Inferior parietal cortex (tissue), 1 donor: ENCODE measurements at regions not wholly inside any gene's neighbourhood (a gene's known extent, or its start where the extent isn't known, plus 50 kb on each side); places are given as distances from the start of the nearest gene placed in this dataset.
"Not testable (repeated sequence)": the region's sequence is repeated elsewhere in the genome, so short reads cannot be mapped to it uniquely, and the experiment has no call there.

Experiments used
- DNase-seq: peaks from one replicate; pipeline ENCODE4 v3.0.0-alpha.2; 2016; ENCODE audit errors: extremely low spot score

GRCh38 chr12:88714263-88714882 is 134.1 kb upstream of the KITLG start:
- DNase-seq: not testable (repeated sequence)

- no peak for DNase-seq
Measured at GRCh38 chr12:88707800-88708199, 127.5 kb upstream of the KITLG start.

GRCh38 chr12:88706286-88706685 is 126.0 kb upstream of the KITLG start:
- no peak for DNase-seq

DNA sequence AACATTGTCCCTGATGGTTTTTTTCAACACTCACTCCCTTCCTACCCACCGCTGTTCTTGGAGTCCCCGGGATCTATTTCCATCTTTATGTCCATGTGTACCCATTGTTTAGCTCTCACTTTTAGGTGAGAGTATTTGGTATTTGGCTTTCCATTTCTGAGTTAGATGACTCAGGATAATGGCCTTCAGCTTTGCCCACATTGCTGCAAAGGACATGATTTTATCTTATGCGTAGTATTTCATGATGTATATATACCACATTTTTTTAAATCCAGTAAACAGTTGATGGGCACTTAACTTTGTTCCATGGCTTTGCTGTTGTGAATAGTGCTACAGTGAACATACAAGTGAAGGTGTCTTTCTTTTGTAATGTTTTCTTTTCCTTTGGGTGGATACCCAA is 123.5 kb upstream of the KITLG start:
- no peak for DNase-seq

DNA sequence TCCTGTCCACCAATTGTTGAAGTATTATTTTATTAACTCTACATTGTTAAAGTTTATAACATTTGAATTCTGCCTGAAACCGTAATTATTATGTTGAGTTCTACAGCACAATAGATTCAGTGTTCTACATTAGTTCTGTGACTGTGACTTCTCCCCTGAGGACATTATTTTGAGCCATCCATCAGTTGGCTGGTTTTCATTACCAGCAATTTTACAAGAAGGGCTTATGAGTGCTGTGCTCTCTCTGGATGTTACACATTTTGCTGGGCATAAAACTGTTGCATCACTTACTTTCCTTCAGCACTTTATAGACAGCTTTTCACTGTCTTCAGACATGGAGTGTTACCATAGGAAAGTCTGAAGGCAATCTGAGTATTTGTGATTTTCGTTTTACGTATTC is 118.2 kb upstream of the KITLG start:
- DNase-seq: no peak

DNA sequence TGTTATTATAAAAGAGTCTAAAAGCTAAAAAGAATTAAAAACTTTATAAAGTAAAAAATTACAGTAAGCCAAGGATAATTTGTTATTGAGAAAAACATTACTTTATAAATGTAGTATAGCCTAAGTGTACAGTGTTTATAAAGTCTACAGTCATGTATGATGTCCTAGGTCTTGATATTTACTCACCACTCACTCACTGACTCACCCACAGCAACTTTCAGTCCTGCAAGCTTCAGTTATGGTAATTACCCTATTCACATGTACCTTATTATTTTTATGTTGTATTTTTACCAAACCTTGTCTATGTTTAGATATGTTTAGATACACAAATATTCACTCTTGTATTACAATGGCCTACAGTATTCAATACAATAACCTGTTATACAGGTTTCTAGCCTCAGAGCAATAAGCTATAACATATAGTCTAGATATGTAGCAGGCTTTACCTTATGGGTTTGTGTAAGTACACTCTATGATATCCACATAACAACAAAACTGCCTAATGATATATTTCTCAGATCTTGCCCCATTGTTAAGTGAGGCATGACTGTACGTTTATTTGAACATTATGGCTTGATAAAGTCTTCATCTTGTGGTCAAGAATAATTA is 113.7 kb upstream of the KITLG start:
- no peak for DNase-seq

DNA sequence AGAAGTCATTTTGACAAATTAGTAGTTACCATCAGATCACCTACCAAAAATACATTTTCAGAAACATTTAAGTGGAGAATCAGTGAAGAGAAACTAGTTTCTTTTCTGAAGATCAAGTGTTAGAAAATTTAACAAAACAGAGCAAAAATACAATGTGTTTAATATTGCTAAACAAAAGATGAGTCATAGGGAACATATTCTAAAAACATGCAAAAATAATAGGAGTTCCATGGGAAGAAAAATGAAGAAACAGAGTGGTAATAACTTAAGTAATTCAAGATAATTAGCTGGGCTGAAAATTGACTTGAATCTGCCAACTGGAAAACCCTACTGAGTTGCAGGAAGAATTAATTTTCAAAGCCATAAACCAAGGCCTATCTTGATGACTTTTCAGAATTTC is 111.5 kb upstream of the KITLG start:
- no peak for DNase-seq

GRCh38 chr12:88684610-88685009 is 104.3 kb upstream of the KITLG start:
- DNase-seq: no peak

GRCh38 chr12:88684170-88684569 is 103.9 kb upstream of the KITLG start:
- DNase-seq: no peak

- DNase-seq: no peak
Measured at GRCh38 chr12:88683628-88684027, 103.4 kb upstream of the KITLG start.

GRCh38 chr12:88681271-88681670 is 101.0 kb upstream of the KITLG start:
- no peak for DNase-seq

- no peak for DNase-seq
Measured at GRCh38 chr12:88677464-88677863, 97.2 kb upstream of the KITLG start.

- DNase-seq: not testable (repeated sequence)
Measured at GRCh38 chr12:88667615-88668014, 87.3 kb upstream of the KITLG start.

- no peak for DNase-seq
Measured at GRCh38 chr12:88665071-88665470, 84.8 kb upstream of the KITLG start.

- DNase-seq: no peak
Measured at GRCh38 chr12:88662961-88663360, 82.7 kb upstream of the KITLG start.

DNA sequence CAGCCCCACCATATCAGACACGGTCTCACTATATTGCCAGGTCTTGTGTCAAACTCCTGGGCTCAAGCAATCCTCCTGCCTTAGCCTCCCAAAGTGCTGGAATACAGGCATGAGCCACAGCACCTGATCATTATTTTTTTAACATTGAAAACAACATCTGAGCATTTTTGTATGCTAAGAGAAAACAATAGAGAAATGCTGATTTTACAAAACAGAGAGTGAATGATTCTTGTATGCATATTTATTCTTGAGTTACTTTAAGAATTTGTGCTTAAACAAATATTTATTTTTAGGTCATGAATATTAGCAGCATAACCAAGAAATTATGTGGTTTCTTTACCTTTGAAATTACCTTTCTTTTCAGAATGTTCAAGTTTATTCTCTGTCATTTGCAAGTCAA is 81.8 kb upstream of the KITLG start:
- DNase-seq: no peak

- no peak for DNase-seq
Measured at GRCh38 chr12:88658009-88658408, 77.7 kb upstream of the KITLG start.

DNA sequence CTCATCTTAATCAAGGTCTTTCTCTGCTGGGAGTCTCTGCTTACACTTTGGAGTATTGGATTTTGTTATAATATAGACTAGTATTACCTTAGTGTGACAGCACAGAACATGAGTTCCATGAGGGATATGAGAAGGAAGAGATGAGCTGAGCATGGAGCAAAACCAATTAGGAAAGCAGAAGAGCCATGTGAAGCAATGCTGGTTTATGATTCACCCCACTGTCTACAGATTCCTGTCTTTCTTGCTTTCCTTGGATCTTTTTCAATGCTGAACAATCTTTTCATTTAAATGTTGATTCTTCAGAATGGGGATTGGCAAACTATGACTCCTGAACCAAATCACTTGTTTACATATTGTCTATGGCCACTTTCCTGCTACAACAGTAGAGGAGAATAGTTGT is 70.4 kb upstream of the KITLG start:
- no peak for DNase-seq

- DNase-seq: no peak
Measured at GRCh38 chr12:88648625-88649024, 68.4 kb upstream of the KITLG start.

DNA sequence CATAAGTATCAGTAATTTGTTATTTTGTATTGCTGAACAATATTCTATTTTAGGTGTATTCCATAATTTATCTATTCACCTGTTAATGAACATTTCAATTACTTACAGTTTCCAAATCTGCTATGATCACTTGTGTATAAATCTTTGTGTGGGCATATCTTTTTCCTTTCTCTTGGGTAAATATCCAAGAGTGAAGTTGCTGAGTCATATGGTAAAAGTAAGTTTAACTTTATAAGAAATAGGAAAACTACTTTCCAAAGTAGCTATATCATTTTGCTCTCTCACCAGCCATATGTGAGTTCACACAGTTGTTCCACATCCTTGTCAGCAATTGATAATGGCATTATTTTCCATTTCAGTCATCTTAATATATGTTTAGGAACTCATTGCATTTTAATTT is 66.6 kb upstream of the KITLG start:
- DNase-seq: no peak

DNA sequence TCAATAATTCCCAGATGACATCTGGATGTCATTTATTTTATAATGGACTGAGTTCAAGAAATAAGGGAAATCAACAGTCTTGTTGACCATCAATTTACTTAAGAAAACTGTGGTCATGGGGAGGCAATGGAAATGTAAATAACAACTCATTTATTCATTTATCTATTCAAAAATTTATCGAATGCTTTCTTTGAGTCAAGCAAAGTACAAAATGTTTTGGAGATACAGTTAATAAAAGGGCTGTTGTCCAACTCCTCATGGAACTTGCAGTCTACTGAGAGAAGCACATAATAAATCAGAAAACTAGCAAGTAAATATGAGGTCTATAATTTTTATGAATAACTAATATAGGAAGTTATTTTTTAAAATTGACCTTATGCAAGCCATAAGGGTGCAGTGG is 65.5 kb upstream of the KITLG start:
- DNase-seq: no peak

DNA sequence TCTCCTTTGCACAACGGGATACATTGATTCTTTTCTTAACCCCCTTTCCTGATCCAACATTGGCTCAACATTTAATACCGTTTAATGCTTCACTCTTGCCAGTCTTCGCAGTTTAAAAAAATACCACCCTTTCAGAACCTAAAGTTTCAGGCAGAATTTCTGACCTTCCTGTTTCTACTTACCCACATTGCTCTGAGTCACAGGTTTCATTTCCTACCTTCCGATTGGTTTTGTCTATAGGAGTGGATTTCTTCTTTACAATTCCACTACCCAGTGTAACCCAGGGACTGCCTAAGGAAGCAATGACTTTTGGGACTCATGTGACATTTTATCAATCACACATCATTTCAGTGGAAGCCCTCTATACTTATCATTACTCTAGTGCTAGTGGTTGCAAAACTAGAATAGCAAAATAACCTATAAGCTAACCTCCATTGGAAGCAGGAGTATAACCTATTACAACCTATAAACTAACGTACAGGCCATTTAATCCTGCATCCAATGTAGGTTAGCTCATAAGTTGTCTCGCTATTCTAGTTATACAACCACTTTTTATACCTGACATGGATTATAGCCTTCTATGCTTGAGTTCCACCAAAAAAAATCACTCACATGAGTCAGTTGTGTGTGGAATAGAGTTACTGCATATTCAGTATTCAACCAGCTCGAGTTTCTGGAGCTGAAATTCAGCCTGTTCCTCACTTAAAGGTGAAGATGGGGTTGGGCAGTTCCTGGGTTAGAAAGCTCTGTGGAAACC is 64.9 kb upstream of the KITLG start:
- DNase-seq: no peak

DNA sequence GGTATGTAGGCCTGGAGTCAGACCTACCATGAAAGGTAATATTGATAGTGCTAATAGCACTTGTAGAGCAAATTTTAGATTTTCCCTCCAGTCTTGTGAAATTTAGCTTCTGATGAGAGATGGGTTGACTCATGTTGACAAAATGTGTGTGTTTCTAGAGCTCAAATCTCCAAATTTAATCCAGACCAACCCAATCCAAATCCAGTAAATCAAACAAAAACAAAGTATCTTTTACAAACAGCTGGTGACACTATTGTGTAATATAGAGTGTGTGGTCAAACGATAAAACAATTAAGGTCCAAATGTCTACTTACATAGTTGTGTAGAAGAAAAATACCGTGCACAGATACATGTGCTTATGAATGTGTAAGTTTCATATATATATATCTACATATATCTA is 63.4 kb upstream of the KITLG start:
- no peak for DNase-seq
